IgD-negative memory B cell (primary cell): ENCODE measurements at regions not wholly inside any gene's neighbourhood (a gene's known extent, or its start where the extent isn't known, plus 50 kb on each side); places are given as distances from the start of the nearest gene placed in this dataset.

Source experiments
- H3K27ac Mint-ChIP-seq, 3 donors: one replicate each; pipeline ENCODE4 v1.8.0; 2020 to 2022; ENCODE audit warnings: mild to moderate bottlenecking in 3 of 3, mixed read lengths in 3 of 3, moderate library complexity in 1 of 3
- H3K27me3 Mint-ChIP-seq: one replicate; pipeline ENCODE4 v1.8.0; 2021; ENCODE audit warnings: mixed read lengths
- H3K36me3 Mint-ChIP-seq: one replicate; pipeline ENCODE4 v1.8.0; 2020; ENCODE audit warnings: mild to moderate bottlenecking, mixed read lengths
- H3K4me1 Mint-ChIP-seq, 3 donors: one replicate each; pipeline ENCODE4 v1.8.0; 2020 to 2022; ENCODE audit warnings: mixed read lengths in 3 of 3, mild to moderate bottlenecking in 1 of 3
- H3K4me3 Mint-ChIP-seq, 4 donors: one replicate each; pipeline ENCODE4 v1.8.0; 2020 to 2022; ENCODE audit warnings: mild to moderate bottlenecking in 4 of 4, mixed read lengths in 4 of 4, moderate library complexity in 3 of 4
- H3K9me3 Mint-ChIP-seq, 3 donors: one replicate each; pipeline ENCODE4 v1.8.0; 2020 to 2021; ENCODE audit warnings: mixed read lengths in 3 of 3, mild to moderate bottlenecking in 1 of 3

DNA sequence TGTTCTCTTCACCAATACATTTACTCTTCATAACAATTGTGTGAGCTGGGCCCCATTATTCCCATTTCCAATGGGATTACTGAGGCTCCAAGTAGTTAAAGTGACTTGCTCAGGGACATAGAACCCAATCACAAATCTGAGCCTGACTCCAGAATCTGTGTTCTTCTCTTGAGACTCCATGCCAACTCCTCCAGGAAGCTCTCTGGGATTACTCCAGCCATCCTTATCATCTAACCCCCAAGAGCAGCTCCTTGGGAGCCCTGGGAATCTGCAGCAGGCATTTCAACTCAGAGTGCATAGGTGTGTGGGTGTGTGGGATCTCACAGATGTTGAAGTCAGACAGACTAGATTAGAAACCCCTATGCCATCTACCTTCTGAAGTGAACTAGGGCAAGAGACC lies 131.4 kb upstream of the BOD1 start:
- no peak overlapping the region for H3K4me3 Mint-ChIP-seq
- no peaks in the 10 kb centered on the region for H3K36me3 Mint-ChIP-seq
- no peaks in the 10 kb centered on the region for H3K27me3 Mint-ChIP-seq
- H3K27ac Mint-ChIP-seq, result no peak overlapping the region
- peaks cover 36 to 53% (median 51%) of the 10 kb centered on the region in 3 donors for H3K4me1 Mint-ChIP-seq
- H3K9me3 Mint-ChIP-seq, result peaks cover 0 to 2% (median 0%) of the 10 kb centered on the region in 3 donors

DNA sequence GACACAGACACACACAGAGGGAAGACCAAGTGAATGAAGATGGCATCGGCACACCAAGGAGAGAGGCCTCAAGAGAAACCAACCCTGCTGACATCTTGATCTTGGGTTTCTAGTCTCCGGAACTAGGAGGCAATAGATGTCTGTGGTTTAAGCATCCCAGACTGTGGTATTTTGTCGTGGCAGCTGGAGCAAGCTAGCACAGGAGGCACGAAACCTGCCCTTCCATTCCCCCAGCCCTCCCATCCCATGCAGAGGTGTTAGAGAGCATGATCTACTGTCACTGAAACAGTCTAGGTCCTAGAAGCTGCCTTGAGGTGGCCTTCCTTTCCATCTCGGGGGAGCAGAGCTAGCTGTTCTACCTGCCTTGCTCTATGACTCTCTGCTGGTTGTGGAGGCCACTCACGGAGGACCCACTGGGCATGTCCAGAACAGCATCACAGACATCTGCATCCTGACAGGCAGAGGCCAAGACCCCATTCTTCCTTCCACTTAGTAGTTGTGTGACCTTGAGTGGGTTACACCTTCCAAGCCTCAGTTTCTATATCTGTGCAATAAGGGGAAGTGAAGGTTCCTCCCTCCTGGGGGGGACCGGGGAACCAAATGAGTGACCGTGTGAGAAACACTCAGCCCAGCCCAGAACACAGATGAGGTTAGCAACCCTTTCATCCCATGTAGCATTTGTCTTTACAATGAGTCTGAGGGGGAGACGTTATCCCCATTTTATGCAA lies 134.3 kb upstream of the BOD1 start:
- H3K36me3 Mint-ChIP-seq, result no peaks in the 10 kb centered on the region
- peaks cover 22 to 37% (median 29%) of the 10 kb centered on the region in 3 donors for H3K4me1 Mint-ChIP-seq
- peak overlapping the region in 2 of 4 donors; percentile 64 to 77 for H3K4me3 Mint-ChIP-seq
- no peaks in the 10 kb centered on the region for H3K27me3 Mint-ChIP-seq
- H3K9me3 Mint-ChIP-seq, result peaks cover 0 to 2% (median 0%) of the 10 kb centered on the region in 3 donors
- peak overlapping the region in 2 of 3 donors; percentile 53 to 70 for H3K27ac Mint-ChIP-seq

DNA sequence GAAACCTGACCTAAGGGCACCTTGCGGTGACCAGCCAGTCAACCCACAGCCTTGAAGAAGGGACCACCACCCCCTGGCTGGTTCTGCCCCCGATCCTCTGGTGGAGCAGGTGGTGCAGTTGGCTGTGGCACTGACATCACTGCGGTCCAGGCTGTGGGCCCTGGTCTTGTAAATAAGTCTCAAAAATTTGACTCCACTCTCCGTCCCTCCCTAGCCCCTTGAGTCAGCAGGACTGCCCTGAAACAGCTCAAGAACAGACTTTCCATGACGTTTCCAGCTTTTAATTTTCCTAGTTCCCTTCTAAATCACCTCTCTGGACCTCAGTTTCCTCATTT lies 134.8 kb upstream of the BOD1 start:
- Mint-ChIP-seq H3K9me3 (peaks cover 0 to 2% (median 0%) of the 10 kb centered on the region in 3 donors), H3K4me3 (peak overlapping the region in 2 of 4 donors; percentile 35 to 64), H3K27ac (peak overlapping the region in 1 of 3 donors; percentile 70), H3K27me3 (no peaks in the 10 kb centered on the region), H3K36me3 (peaks cover under 1% of the 10 kb centered on the region), H3K4me1 (peaks cover 17 to 32% (median 24%) of the 10 kb centered on the region in 3 donors)

DNA sequence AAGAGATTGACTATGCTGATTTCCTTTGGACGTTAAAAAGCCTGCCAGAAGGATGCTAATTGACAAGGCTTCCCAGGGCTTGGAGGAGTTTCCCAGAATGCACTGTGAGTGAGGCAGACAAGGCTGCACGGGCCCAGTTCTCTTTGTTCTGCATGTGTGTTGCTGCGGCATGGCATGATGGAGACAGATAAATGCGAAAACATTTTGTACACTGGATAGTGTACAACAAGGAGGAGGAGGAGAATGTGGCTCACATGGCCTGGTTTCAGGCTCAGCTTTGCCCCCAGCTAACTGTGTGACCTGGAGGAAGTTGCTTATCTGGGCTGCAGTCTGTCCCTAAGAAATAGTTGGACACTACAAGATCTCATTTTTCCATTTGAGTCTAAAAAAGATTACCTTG lies 135.5 kb upstream of the CPEB4 start:
- Mint-ChIP-seq H3K4me3 (no peak overlapping the region), H3K9me3 (no peaks in the 10 kb centered on the region), H3K4me1 (peaks cover 9 to 29% (median 20%) of the 10 kb centered on the region in 3 donors), H3K27me3 (peaks cover 4% of the 10 kb centered on the region), H3K36me3 (peaks cover 5% of the 10 kb centered on the region), H3K27ac (peak overlapping the region in 1 of 3 donors; percentile 90)

DNA sequence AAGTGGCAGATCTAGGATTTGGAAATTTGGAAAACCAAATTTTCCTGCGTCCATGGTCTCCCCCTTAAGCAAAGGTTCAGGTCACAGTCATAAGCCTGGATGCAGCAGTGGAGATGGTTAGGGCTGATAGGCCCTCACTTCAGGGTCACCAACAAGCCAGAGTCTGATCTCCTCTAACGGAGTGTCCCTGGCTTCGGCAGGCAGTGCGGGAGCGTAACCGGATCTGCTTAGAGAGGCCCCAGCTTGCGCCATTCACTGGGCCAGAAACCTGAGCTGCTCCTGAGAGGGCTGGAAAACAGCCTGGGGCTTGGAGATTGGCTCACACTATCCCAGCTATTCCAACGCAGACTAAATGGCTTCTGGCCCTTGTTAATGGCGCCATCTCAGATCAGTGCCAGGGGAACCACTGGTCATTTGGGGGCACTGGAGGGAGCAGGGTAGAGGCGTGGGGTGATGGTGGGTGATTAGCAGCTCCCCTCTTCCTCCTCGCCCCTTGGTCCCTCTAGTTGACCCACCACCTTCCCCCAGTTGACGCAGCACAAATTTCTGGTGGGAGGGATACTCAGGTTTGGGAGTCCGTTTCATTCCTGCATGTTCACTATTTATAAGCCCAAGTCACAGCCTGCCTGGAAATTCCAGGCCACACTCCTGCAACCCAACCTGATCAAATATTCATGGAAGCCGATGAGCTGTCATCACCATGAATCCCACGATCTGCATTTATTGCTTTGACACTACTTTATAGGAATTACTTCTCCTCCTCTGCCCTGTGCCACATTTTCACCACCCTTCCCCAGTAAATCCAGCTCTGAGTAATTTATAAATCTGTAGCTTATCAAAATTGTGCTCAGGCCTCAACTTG lies 134.6 kb upstream of the CPEB4 start:
- peaks cover 9 to 25% (median 20%) of the 10 kb centered on the region in 3 donors for H3K4me1 Mint-ChIP-seq
- no peaks in the 10 kb centered on the region for H3K9me3 Mint-ChIP-seq
- H3K27ac Mint-ChIP-seq, result peak overlapping the region in 1 of 3 donors; percentile 23
- peaks cover 5% of the 10 kb centered on the region for H3K36me3 Mint-ChIP-seq
- H3K4me3 Mint-ChIP-seq, result no peak overlapping the region
- H3K27me3 Mint-ChIP-seq, result peaks cover 4% of the 10 kb centered on the region

DNA sequence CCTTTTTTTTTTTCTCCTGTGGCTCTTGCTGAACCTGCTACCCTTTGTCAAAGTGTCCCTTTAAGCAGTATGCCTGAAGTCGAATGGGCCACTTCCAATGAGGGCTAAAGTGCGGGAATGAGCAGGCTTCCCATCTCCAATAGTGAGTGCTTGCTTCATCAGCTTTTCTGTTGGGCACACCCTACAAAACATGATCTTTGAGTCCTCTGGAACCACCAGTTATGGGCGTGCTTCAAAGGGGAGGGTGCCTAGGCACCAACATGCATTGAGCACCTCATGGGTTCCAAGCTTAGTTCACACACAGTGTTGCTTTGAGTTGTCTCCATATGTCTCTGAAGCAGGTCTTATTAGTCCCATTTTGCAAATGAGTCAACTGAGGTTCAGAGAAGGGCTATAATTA lies 132.8 kb upstream of the CPEB4 start:
- H3K27me3 Mint-ChIP-seq, result peaks cover 4% of the 10 kb centered on the region

DNA sequence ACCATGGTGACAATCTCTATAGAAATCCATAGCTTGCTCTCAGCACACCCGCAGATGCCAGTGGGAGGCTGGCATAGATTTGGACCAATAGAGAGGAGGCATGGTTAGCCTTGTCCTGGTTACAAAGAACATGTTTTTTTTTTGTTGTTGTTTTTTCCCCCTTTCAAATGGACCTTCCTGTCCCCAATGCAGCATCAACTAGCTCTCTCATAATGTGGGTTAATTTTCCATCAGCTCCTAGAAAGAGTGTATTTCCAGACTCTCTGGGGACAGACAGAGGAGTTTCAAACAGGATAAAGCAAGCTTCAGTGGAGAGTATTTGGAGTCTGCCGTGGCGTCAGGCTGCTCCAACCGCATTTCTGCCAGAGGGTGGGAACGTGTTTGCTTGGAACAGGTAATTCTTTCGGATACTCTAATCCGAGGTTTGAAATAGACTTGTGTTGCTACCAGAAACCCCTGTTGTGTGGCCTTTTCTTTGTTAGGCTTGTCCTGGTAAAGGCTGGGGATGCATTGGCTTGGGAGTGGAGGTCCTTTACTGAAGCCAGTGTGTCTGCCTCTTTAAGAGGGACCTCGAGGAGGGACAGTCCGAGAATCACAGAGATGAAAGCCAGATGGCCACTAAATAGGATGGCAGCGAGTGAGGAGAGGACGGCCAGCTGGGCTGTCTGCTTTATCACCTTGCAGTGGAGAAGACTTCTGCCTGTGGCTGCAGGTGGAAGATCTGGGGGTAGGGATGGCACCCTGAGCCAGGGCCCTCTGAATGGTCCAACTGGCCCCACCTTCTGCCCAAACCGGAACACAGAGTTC lies 130.5 kb upstream of the CPEB4 start:
- peaks cover 4% of the 10 kb centered on the region for H3K27me3 Mint-ChIP-seq
- no peak overlapping the region for H3K27ac Mint-ChIP-seq
- peaks cover 2 to 15% (median 9%) of the 10 kb centered on the region in 3 donors for H3K4me1 Mint-ChIP-seq
- no peaks in the 10 kb centered on the region for H3K9me3 Mint-ChIP-seq
- peaks cover 5% of the 10 kb centered on the region for H3K36me3 Mint-ChIP-seq
- H3K4me3 Mint-ChIP-seq, result no peak overlapping the region

More for the DNA sequence above, 132.8 kb upstream of the CPEB4 start:
- Mint-ChIP-seq H3K9me3 (no peaks in the 10 kb centered on the region), H3K36me3 (peaks cover 5% of the 10 kb centered on the region), H3K27ac (no peak overlapping the region), H3K4me1 (peaks cover 7 to 25% (median 22%) of the 10 kb centered on the region in 3 donors), H3K4me3 (no peak overlapping the region)

DNA sequence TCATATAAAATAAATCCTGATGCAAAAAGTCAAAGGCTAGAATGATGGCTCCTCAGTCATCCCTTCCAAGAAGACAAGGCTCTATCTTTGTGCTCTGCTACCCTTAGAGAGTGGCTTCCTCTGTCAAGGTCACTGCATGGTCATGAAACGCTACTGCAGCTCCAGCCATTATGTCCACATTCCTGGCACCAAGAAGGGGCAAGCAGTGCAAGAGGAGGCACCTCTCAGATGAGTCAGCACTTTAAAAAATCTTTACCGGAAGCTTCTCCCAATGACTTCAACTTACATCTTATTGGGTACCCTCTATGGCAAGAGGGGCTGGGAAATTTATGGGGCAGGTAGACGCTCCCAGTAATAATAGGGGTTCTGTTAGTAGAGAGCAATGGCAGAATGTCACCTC lies 129.5 kb upstream of the CPEB4 start:
- peaks cover 8 to 13% (median 10%) of the 10 kb centered on the region in 3 donors for H3K4me1 Mint-ChIP-seq
- H3K4me3 Mint-ChIP-seq, result no peak overlapping the region
- no peaks in the 10 kb centered on the region for H3K9me3 Mint-ChIP-seq
- H3K27me3 Mint-ChIP-seq, result peaks cover 12% of the 10 kb centered on the region
- no peak overlapping the region for H3K27ac Mint-ChIP-seq
- H3K36me3 Mint-ChIP-seq, result peaks cover 5% of the 10 kb centered on the region

DNA sequence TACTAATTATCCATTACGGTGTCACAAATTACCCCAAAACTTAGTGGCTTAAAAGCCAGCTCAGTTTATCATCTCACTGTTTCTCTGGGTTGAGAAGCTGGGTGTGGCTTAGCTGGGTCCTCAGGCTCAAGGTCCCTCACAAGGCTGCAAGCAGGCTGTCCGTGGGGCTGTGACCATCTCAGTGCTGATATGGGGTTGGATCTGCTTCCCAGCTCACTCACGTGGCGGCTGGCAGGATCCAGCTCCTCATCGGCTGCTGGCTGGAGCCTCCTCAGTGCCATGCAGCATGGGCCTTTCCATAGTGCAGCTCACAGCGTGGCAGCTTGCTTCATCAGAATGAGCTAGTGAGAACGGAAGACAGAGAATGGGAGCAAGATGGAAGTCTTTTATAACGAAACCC lies 128.5 kb upstream of the CPEB4 start:
- Mint-ChIP-seq H3K4me3 (no peak overlapping the region), H3K9me3 (no peaks in the 10 kb centered on the region), H3K27me3 (peaks cover 15% of the 10 kb centered on the region), H3K4me1 (peaks cover 9 to 17% (median 11%) of the 10 kb centered on the region in 3 donors), H3K36me3 (peaks cover 5% of the 10 kb centered on the region), H3K27ac (no peak overlapping the region)

DNA sequence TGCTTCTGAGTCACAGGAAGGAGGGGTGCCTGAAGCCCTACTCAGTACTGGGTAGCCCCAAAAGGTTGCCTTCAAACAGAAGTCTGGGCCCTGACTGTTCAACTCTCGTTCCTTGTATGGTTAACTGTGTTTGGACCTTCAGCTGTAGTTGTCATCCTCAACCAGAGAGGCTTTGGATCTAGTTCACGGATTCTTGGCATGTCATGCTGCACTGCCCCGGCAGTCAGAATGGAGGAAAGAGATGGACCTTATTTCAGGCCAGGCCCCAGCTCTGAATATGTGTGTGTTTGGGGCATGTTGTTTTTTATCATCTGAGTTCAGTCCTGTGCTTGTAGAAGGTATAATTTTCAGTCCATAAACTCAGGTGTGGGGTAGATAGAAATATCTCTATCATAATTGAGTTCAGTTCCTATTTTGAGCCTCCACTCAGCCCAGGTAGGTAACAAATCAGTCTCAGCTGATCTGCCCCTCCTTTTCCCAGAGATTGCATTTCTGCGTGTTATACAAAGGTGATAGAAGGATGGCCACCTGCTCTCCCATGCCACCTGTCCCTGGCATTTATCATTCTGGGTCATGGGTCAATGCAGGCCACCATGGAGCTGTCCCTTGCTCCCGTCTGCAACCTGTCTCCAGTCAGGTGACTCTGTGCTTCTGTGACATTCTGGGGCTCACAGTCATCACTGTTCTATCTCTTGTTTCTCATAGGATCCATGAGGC lies 127.5 kb upstream of the CPEB4 start:
- no peak overlapping the region for H3K27ac Mint-ChIP-seq
- peaks cover 15% of the 10 kb centered on the region for H3K27me3 Mint-ChIP-seq
- peaks cover 5% of the 10 kb centered on the region for H3K36me3 Mint-ChIP-seq
- H3K4me1 Mint-ChIP-seq, result peaks cover 11 to 23% (median 13%) of the 10 kb centered on the region in 3 donors
- no peak overlapping the region for H3K4me3 Mint-ChIP-seq
- no peaks in the 10 kb centered on the region for H3K9me3 Mint-ChIP-seq

DNA sequence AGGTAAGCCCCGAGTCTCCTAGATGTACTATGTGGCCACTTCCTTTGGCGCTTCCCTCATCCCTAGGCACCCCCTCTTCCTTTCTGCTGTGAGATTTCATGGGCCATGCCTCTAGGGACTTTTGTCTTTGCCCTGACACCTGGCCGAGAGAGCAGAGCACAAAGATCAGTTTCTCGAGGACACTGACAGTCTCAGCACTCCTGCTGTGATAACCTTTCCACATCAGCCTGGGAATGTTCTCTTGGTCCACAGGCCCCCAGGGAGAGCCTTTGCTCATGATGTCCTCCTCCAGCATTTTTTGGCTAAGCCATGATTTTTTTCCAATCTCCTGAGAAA lies 127.0 kb upstream of the CPEB4 start:
- no peak overlapping the region for H3K4me3 Mint-ChIP-seq
- no peak overlapping the region for H3K27ac Mint-ChIP-seq
- peaks cover 5% of the 10 kb centered on the region for H3K36me3 Mint-ChIP-seq
- H3K9me3 Mint-ChIP-seq, result no peaks in the 10 kb centered on the region
- H3K27me3 Mint-ChIP-seq, result peaks cover 15% of the 10 kb centered on the region
- peaks cover 11 to 27% (median 15%) of the 10 kb centered on the region in 3 donors for H3K4me1 Mint-ChIP-seq

DNA sequence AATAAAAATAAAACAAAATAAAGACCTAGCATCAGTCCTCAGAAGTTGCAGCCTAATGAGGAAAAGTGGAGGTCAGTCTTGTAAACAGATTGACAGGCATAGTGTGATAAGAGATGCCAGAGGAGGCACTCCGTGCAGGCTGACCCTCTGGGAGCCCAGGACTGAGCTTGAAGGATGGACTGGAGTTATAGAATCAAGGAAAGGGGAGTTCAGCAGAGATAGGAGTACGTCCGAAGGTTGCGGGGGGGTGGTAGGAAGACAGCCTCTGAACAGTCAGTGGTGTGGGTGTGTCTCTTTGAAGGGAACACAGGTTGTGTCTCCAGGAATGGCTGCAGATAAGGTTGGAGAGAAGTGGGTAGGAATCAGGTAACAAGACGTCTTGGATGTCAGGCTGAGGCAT lies 126.1 kb upstream of the CPEB4 start:
- H3K9me3 Mint-ChIP-seq, result no peaks in the 10 kb centered on the region
- H3K4me1 Mint-ChIP-seq, result peaks cover 11 to 28% (median 16%) of the 10 kb centered on the region in 3 donors
- H3K36me3 Mint-ChIP-seq, result no peaks in the 10 kb centered on the region
- H3K27ac Mint-ChIP-seq, result peak overlapping the region in 1 of 3 donors; percentile 74
- peak overlapping the region in 1 of 4 donors; percentile 48 for H3K4me3 Mint-ChIP-seq
- peaks cover 14% of the 10 kb centered on the region for H3K27me3 Mint-ChIP-seq

DNA sequence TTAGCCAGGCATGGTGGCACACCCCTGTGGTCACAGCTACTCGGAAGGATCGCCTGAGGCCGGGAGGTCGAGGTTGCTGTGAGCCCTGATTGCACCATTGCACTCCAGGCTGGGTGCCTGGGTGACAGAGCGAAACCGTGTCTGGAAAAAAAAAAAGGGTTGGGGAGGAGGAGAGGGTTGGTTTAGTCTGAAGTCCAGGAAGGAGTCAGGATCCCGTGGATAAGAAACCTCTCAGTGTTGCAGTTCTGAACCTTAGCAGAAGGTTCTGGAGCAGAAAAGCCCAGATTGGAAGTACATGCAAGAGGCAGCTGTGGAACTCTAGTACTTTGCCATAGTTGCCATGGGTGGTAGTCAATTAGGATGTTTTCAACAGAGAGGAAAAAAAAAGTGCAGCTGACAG lies 125.2 kb upstream of the CPEB4 start:
- Mint-ChIP-seq H3K9me3 (no peaks in the 10 kb centered on the region), H3K27ac (no peak overlapping the region), H3K4me1 (peaks cover 11 to 28% (median 16%) of the 10 kb centered on the region in 3 donors), H3K36me3 (no peaks in the 10 kb centered on the region), H3K4me3 (no peak overlapping the region), H3K27me3 (peaks cover 11% of the 10 kb centered on the region)

DNA sequence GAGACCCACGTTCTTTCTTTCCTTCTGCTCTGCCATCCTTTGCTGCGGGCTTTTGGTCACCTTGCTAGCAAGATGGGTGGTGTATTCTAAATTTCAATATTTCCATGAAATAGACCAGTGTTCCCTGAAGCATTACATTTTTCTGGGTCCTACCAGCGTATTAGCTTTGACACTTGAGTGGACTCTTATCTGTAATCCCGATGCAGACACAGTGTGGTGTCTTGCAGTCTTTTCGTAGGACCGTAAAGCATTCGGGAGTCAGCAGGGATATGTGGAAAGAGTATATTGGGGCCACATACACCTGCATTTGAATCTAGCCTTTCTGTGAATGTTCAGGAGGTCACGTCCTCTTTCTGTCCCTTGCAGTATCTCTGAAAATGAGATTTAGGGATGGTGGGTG lies 124.7 kb upstream of the CPEB4 start:
- no peak overlapping the region for H3K4me3 Mint-ChIP-seq
- H3K4me1 Mint-ChIP-seq, result peaks cover 11 to 28% (median 16%) of the 10 kb centered on the region in 3 donors
- no peaks in the 10 kb centered on the region for H3K9me3 Mint-ChIP-seq
- H3K36me3 Mint-ChIP-seq, result no peaks in the 10 kb centered on the region
- H3K27me3 Mint-ChIP-seq, result peaks cover 11% of the 10 kb centered on the region
- no peak overlapping the region for H3K27ac Mint-ChIP-seq
